Activated T-helper 1 cell treated with anti-CD3 and anti-CD28 coated beads, Interleukin-2, amount 50 U/mL, for 16 hours (primary cell): ENCODE measurements at regions not wholly inside any gene's neighbourhood (a gene's known extent, or its start where the extent isn't known, plus 50 kb on each side); places are given as distances from the start of the nearest gene placed in this dataset.
"Not testable (repeated sequence)": the region's sequence is repeated elsewhere in the genome, so short reads cannot be mapped to it uniquely, and the experiment has no call there.

ENCODE experiments used
- DNase-seq, 2 donors: peaks; one replicate each; pipeline ENCODE4 v3.0.0-alpha.2; 2020; ENCODE audit warnings: low read depth in 1 of 2, low spot score in 1 of 2

DNA sequence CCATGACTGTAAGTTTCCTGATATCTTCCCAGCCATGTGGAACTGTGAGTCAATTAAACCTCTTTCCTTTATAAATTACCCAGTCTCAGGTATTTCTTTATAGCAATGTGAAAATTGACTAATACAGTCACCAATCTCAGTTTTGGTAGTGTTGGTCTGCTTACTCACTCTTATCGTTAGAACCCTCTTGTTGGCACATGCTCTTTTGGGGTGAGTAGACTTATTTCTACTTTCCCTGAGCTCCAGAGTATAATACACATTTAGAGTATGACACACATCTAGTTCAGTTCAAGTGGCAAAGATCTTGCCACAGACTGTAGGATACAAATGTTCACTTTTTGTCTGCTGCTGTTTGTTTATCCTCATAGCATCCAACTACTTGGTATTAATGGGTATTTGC, 347.5 kb upstream of the CELF4 start:
- no peak for DNase-seq

DNA sequence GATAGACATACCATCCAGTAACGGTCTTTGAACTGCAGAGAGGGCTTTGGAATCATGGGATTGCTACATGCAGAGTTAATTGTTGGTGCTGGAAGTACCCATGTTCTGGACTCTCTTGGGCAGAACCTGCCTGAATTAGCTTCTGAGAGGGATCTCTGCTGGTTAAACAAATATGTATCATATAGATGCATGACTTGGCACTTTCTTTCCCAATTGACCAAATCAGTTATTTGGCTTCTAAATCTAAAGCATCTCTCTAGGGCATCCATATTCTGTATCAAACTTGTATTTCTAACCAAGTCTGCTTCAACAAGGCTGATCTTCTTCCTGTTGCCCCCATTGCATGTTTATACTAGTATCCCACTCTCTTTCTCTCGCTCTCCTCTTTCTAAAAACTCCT, 336.7 kb upstream of the CELF4 start:
- DNase-seq = no peak

DNA sequence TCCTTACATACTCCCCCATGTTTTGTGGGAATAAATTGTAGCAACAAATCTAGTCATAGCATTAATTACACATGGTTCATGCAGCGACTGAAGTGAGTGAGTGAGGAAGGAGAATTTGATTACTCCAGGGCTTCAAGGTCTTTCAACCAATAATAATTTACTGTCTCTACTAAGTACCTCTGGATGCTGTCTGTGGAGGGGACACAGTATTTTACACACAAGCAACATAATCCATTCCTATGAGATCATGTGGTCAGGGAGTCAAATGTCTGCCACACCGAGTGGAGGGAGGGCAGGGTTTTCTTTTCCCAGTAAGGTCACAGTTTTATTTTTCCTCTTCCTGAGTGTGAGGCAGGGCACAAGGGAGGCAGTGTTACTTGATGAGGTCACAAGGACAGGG, 334.7 kb upstream of the CELF4 start:
- no peak for DNase-seq

DNA sequence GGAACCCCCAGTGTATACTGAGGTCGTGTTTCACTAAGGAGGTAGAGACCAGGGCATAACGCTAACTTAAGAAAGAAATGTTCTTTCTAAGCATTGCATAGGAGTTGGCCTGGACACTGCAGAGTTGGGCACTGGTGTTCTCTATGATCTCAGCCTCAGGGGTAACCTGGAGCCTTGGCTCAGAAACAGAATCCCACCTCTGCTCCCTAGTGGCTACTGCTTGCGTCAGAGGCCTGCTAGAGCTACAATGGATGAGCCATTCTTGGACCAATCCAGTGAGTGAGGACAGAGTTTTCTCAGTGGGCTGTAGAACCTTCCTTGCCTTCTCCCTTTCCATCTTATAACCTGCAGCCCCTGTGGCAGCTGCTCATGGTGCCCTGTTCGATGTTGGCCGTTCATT, 324.4 kb upstream of the CELF4 start:
- DNase-seq = no peak

DNA sequence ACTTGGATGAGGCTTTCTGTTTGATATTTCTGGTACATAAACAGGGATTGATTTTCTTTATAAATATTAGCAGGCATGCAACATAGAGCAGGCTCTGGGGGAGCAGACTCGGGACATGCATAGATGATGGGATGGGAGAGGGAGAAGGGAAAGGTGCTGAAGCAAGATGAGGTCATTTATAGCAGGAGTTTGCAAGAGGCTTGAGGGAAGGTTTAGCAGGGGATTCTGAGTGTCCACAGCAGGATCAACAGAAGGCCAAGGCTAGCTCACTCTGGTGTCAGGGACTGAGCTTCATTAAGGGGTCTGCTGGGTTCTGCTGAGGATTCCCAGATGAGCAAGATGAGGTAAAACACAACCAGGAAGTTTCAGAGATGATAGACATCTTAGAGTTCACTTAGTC, 309.1 kb upstream of the CELF4 start:
- DNase-seq = no peak

DNA sequence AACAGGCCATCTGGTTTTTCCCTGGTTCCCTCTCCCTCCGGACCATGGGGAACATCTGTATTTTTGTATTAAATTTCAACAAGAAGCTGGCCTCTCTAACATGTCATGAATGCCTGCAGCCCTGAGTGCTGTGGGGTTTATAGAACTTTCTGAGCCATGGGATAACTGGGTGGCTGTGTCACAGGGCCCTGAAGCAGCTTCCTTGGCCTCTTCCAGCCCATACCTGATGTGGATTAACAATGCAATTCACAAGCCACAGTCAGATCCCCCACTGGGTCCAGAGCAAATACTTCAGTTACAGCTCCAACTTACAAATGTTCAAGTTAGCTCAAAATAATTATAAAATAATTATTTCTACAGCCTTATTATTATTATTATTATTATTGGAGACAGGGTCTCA, 307.8 kb upstream of the CELF4 start:
- DNase-seq = no peak

DNA sequence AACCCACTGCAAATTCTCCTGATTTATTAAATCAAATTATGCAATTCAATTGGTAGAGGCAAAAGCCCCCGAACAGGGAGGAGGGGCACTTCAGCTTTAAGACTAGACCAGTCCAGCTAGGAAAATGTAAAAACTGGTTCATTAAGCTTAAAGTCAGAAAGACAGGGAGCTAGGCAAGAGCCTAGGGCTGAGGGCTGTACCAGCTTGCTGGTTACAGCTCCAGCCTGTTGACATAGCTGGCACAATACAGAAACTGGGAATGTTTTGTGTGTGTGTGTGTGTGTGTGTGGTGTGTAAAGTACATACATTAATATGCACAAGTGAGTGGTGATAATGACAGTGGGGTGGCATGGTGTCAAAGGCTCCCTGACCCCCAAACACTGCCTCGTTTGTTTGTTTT, 307.0 kb upstream of the CELF4 start:
- no peak for DNase-seq

DNA sequence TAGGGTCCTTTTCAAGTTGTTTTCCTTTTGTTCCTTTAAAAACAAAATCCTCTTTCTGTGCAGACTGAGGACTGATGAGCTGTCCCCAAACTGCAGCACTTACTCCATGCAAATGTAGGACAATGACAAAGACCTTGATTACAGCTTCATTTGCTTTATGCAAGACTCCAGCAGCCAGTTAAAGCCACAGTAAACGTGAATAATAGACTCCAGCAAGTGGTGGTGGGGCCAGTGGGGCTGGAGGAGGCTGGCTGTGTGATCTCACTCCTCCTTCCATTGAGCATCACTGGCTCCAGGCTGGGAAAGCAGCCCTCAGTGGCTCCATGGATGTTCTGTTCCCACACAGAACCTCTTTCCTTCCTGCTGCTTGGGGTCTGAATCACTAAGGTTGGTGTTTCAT, 306.0 kb upstream of the CELF4 start:
- DNase-seq = no peak

DNA sequence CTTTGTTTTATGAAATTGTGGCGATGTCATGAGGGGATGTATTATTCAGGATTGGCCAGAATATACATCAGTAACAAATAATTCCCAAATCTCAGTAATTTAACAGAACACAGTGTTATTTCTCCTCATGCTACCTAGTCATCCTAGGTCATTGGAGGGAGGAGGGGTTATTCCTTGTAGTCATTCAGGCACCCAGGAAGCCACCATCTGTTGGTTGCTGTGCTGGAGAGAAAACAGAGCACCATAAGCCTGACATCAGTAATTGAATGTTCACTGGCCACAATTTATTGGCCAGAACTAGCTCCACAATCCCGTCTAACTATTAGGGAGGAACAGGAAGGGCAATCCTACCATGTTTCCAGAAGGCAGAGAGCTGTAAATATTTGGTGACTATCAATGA, 303.5 kb upstream of the CELF4 start:
- no peak for DNase-seq

DNA sequence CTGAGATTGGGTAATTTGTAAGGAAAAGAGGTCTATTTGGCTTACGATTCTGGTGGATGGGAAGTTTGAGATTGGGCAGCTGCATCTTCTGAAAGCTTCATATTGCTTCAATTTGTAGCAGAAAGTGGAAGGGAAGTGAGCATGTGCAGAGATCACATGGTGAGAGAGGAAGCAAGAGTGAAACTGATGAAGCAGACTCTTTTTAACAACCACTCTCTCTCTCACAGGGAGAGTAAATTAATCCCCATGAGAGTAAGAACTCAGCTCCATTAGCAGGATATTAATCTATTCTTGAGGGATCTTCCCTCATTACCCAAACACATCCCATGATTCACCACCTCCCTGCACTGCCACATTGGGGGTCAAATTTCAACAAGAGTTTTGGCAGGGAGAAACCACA, 298.5 kb upstream of the CELF4 start:
- DNase-seq = no peak

DNA sequence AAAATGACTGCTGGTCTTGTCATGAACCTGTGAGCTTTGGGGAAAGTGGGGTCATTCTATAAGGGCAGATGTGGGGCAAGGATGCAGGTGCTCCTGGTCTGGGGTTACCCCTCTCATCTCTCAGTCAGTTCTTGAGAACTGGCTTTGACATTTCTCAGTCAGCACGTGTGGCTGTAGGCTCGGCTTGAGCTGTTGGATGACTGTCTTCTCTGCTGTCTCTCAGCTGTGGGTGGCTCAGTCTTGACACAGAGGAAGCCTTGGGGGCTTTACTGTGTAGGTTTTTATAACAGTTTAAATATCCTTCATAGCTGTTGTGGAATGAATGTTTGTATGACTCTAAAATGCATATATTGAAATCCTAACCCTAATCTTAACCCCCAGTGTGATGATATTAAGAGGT, 296.4 kb upstream of the CELF4 start:
- DNase-seq = no peak

DNA sequence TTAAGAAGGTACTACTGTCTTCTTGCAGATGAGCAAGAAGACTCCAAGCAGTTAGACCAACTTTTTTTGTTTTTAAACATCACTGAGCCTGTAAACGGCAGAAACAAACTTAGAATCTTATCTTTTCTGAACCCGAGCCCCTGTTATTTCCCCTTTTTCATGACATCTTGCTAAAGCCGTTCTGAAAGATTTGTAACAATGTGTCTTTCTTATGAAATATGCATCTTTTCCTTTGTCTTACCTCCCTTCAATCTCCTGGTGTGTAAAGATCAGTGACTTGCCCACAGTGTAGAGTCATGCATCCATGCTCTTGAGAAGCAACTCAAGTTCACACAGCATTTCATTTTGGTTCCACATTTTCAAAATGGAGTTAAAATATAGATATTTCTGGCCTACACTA, 288.8 kb upstream of the CELF4 start:
- no peak for DNase-seq

DNA sequence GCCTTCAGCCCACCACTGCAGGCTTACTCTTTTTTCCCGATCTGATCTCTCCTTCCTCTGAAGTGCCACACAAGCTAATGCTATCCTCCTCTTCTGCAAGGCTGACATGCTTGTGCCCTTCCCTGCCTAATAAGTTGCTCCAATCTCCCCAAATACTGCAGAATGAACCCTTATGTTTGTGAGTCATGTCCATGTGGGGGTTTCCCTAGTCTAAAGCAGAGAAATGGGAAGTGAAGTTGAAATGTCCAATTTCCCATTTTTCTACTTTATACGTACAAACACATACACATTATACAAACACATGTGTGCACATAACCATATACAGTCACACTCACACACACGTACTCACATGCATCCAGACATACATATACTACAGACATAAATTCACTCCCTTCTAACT, 288.1 kb upstream of the CELF4 start:
- DNase-seq = no peak

DNA sequence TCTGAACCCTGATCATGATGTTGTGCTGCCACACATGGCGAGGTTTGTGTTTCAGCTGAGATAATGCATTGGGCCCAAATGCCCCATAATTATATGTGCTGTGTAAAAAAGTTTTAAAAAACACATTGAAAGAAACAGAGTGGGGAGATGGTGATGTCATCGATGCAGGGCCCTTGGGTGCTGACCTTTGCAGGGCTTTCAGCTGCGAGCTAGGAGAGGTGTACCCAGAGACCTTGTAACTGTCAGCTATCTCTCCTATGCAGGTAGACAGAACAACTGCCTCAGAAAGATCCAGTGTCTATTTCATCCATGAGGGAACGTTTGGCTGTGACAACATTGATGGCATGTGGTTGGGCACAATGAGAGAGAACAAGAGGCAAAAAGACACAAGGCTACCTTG, 286.9 kb upstream of the CELF4 start:
- DNase-seq = no peak

DNA sequence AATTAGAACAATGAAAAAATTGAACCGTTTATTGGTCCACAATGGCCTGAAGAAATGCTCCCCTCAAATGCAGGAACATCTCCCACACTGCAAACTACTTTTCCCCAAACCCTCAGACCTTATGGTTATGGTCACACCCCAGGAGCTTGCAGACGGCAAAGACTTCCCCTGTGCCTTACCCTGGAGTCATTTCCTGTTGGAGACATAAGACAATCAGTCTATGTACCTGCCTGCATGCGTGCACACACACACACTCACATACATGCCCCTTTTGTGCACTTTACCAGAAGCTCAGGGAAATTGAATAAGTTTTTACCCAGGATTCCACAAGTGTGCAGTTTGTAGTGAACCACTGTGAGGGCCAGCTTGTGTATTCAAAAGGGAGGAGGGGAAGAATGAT, 281.9 kb upstream of the CELF4 start:
- DNase-seq = no peak

DNA sequence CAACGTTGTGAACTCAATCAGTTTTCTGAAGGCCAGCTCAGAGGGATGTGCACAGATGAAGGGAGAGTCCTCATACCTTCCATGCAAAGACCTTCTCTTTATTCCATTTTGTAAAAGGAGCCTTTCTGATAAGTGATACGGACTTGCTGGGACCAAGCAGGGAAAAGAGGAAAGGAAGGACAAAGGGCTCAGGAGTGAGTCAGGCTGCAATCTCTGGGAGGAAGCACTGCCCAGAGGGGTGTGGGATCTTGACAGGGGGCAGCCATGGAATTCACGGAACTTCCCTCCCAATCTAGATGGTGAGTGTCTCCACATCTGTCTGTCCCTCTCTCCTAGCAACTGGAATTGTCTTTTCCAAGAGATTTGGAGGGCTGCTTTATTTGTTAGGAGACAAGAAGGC, 281.4 kb upstream of the CELF4 start:
- DNase-seq = no peak

DNA sequence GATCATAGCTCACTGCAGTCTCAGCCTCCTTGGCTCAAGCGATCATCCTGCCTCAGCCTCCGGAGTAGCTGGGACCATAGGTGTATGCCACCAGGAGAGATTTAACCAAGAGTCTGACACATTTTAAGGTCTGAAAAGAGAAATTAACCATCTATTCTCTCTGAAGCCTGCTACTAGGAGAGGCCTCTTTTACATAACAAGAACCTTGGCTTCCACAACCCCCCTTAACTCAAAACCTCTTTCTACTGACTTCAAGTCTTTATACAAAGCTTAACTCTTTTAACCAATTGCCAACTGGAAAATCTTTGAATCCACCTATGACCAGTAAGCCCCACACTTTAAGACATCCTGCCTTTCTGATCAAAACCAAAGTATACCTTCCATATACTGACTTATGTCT, 279.9 kb upstream of the CELF4 start:
- no peak for DNase-seq

DNA sequence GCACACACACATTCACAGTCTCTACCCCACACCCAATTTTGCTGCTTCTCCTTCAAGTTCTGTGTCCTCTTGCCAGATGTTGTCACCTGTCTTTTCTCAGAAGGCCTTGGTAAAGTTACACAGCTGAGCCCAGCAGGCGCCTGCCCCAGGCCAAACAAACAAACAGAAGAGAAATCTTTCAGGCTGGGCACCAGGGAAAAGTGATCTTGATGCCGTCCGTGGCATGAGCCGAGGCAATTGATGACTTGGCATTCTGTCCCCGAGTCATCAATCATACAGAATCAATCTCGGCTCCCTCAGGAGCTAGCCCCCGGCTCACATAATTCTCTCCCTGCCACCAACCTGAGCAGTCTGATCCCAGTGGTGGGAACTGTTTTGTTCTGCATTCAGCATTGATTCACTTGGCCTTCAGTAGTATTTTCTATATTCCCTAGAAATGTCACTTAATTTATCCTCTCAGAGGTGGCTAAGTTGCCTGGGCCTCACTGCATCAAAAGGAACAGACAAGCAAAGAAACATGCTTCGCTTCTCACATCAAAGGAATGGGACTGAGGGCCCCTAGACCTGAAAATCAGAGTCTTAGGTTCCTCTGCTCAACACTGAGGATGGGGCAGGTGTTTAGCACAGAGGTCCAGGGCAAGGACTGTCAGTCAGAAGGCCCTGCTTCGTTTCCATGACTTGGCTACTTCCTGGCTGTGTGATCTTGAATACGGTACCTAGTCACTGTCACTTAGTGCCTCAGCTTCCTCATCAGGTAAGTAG, 278.8 kb upstream of the CELF4 start:
- no peak for DNase-seq

DNA sequence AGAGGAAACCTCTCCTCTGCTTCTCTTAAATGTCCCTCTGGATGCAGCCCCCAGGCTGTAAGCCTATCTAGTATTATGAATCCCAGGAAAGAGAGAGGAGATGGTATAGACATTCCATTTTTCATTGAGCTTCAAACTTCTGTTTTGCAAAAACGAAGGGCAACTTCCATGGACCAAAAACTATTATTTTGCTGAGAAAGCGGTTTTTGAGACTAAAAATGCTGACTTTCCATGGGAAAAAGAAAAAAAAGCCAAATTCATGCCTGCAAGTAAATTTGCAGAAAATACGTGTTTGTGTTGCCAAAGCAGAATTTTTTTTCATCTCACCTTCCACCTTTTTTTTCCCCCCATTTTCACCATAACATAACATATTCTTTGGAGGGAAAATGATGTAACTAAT, 272.5 kb upstream of the CELF4 start:
- DNase-seq = no peak

DNA sequence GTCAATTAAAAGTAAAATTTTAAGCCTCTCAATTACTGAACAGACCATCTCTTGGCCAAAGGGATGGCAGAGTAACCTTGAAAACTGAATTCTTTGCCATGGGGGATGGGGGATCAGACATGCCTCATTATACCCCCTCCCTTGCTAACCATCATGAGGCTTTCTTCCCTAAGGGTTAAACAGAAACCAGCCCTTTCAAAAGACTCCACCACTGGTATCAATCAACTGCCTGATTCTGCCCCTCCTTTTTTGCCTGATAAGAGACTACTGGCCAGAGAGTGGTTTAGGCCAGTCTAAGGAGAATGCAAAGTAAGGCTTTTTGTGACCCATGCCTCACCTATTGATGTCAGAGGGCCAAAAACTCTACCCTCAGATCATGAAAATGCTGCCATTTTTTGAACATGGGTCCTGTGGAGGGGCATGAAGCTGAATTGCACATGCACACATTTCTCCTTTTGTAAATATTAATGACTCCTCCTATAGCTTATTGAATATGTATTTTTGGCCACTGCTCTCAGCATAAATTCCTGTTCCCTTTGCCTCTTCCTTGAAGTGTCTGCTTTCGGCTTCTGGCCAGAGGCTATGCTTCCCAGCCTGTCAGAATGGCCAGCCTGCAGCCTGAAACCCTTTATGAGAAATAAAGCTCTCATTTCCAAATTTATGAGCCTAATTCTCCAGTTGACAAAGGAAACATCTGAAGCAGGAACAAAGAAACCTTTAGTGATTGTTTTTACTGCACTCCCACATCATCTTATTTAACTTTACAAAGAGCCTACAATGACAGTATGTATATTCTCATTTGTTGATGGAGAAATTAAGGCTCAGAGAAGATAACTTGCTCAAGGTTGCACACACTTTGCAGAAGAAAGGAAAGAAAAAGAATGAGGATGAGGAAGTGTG, 270.7 kb upstream of the CELF4 start:
- DNase-seq = no peak

DNA sequence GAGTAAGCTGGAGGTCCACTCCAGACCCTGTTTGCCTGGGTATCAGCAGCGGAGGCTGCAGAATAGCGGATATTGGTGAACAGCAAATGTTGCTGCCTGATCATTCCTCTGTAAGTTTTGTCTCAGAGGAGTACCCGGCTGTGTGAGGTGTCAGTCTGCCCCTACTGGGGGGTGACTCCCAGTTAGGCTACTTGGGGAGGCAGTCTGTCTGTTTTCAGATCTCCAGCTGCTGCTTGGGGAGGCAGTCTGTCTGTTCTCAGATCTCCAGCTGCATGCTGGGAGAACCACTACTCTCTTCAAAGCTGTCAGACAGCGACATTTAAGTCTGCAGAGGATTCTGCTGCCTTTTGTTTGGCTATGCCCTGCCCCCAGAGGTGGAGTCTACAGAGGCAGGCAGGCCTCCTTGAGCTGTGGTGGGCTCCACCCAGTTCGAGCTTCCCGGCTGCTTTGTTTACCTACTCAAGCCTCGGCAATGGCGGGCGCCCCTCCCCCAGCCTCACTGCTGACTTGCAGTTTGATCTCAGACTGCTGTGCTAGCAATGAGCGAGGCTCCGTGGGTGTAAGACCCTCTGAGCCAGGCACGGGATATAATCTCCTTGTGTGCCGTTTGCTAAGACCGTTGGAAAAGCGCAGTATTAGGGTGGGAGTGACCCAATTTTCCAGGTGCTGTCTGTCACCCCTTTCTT, 266.6 kb upstream of the CELF4 start:
- not testable (repeated sequence) for DNase-seq

DNA sequence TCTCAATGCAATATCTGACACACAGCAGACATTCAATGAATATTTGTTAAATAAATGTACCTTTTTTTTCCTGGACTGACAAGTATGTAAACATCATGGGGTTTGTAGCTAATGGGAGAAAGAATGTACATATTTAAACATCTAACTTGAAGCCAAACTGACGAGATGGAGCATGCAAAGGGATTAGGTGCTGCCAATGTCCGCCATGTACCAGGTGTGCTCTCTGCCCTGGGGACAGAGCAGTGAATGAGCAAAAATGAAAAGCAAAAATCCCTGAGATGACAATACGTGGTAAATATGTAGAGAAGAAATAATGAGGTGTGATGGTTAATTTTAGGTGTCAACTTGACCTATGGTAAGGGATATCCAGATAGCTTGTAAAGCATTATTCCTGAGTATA, 247.4 kb upstream of the CELF4 start:
- DNase-seq = no peak
